GM10266 (cell line): ENCODE measurements at regions not wholly inside any gene's neighbourhood (a gene's known extent, or its start where the extent isn't known, plus 50 kb on each side); places are given as distances from the start of the nearest gene placed in this dataset.
"Not testable (repeated sequence)": the region's sequence is repeated elsewhere in the genome, so short reads cannot be mapped to it uniquely, and the experiment has no call there.

Experiments used
- DNase-seq: peaks from one replicate; pipeline ENCODE4 v3.0.0; 2012; ENCODE audit errors: extremely low spot score
- CTCF ChIP-seq: IDR thresholded peaks from 2 replicates; pipeline ENCODE4 v1.5.1; 2012; ENCODE audit warnings: mild to moderate bottlenecking, low read depth; ENCODE audit not compliant: control insufficient read depth, insufficient read depth; ENCODE audit errors: missing control alignments

GRCh38 chr3:98690876-98691275, 72.3 kb upstream of the ST3GAL6 start:
- TF ChIP-seq CTCF: no peak
- DNase-seq: no peak

- no peak for DNase-seq
- no peak for TF ChIP-seq CTCF
These were observed 71.2 kb upstream of the ST3GAL6 start for GRCh38 chr3:98691897-98692296.

GRCh38 chr3:98692787-98693473, 70.2 kb upstream of the ST3GAL6 start:
- no peak for TF ChIP-seq CTCF
- DNase-seq: peak; percentile 26

GRCh38 chr3:98695796-98696195, 67.3 kb upstream of the ST3GAL6 start:
- TF ChIP-seq CTCF: no peak
- no peak for DNase-seq

- not testable (repeated sequence) for DNase-seq
These were observed 66.8 kb upstream of the ST3GAL6 start for GRCh38 chr3:98696296-98696695.

GRCh38 chr3:98697225-98697624, 65.9 kb upstream of the ST3GAL6 start:
- no peak for TF ChIP-seq CTCF
- no peak for DNase-seq

GRCh38 chr3:98699132-98699531, 64.0 kb upstream of the ST3GAL6 start:
- no peak for TF ChIP-seq CTCF
- no peak for DNase-seq

GRCh38 chr3:98701071-98701675, 62.0 kb upstream of the ST3GAL6 start:
- DNase-seq: no peak
- TF ChIP-seq CTCF: no peak
